ENCODE measurements at regions not wholly inside any gene's neighbourhood (a gene's known extent, or its start where the extent isn't known, plus 50 kb on each side); places are given as distances from the start of the nearest gene placed in this dataset.

DNA sequence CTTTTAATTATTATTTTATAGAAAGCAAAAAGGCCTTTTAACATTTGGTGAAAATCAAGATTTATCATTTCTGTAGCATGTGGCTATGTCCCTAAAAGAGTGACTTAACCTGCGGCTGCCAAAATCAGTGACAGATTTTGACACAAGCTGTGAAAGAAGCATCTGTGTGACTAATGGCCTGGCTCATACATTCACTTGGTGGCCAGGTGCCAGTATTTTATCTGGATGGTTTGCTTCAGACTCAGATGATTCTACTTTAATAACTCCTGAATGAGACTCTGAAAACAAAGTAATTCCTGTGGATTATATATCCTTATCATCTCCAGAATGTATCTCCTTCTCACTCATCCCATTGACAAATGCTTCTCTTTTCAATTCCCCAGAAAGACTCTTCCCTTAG lies 103.0 kb downstream of the FSCB start:
- Histone ChIP-seq H3K4me1 (ENCODE audit: control insufficient read depth in 2 of 3, insufficient read depth in 2 of 3, low read depth in 1 of 3, low read length in 3 of 3) (no peaks in the 10 kb centered on the region), H3K36me3 (ENCODE audit: control insufficient read depth in 2 of 3, insufficient read depth in 3 of 3, low read length in 3 of 3) (no peaks in the 10 kb centered on the region), H3K9ac (ENCODE audit: low read length in 3 of 3) (no peak overlapping the region), H3K4me3 (ENCODE audit: low read length in 3 of 3) (no peak overlapping the region), H3K27ac (ENCODE audit: low read depth in 2 of 2, low read length in 2 of 2) (no peak overlapping the region), H3K27me3 (ENCODE audit: control insufficient read depth, insufficient read depth, low read length) (no peaks in the 10 kb centered on the region), H3K9me3 (ENCODE audit: control insufficient read depth in 2 of 3, insufficient read depth in 1 of 3, low read length in 3 of 3) (peaks cover 0 to 1% (median 0%) of the 10 kb centered on the region in 3 donors)
- intact Hi-C loops (cut with DNase I), result no loop called here
- DNase-seq, result no peak
- FAIRE-seq, result no peak
- TF ChIP-seq, protein P1, sequence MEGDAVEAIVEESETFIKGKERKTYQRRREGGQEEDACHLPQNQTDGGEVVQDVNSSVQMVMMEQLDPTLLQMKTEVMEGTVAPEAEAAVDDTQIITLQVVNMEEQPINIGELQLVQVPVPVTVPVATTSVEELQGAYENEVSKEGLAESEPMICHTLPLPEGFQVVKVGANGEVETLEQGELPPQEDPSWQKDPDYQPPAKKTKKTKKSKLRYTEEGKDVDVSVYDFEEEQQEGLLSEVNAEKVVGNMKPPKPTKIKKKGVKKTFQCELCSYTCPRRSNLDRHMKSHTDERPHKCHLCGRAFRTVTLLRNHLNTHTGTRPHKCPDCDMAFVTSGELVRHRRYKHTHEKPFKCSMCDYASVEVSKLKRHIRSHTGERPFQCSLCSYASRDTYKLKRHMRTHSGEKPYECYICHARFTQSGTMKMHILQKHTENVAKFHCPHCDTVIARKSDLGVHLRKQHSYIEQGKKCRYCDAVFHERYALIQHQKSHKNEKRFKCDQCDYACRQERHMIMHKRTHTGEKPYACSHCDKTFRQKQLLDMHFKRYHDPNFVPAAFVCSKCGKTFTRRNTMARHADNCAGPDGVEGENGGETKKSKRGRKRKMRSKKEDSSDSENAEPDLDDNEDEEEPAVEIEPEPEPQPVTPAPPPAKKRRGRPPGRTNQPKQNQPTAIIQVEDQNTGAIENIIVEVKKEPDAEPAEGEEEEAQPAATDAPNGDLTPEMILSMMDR (IDR thresholded peaks at IDR 0.05; ENCODE audit: borderline replicate concordance, extremely low read depth, insufficient read depth), result no peak

DNA sequence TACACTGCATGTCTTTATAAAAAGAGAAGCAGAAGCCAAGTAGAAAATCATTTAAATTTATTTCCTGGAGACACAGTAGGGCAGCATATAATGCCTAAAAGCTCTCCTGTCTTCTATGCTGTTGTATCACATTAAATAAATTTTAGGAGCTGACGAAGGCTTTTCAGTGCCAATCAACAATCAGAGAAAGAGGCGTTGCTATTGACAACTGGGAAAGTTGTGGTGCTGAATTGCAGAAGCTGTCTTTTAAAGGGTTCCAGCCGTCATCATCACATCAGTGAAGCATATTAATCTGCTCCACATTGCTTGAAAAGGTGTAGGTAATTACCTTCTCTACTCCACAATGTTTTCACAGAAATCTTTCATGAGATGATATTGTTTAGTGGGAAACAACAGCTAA lies 103.9 kb downstream of the FSCB start:
- H3K4me3 ChIP-seq (ENCODE audit: low read length in 3 of 3), result no peak overlapping the region

DNA sequence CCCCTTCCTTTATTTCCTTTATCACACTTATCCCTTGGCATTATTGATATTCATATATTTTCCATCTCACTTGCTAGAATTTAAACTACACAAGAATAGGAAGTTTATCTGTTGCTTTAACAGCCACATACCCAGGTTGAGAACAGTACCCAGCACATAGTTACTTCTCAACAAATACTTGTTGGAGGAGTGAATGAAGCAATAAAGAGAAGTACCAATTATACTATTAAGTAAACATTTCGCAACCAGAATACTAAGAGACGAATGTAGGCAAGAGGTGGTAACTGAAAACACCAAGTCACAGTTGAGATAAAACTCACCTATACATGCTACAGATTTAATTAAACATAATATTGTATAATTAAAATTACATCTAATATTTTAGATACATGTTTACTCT lies 110.9 kb downstream of the FSCB start:
- TF ChIP-seq, protein P1 (IDR thresholded peaks at IDR 0.05; ENCODE audit: borderline replicate concordance, extremely low read depth, insufficient read depth), result no peak
- Histone ChIP-seq H3K27ac (ENCODE audit: low read depth in 2 of 2, low read length in 2 of 2) (no peak overlapping the region), H3K9me3 (ENCODE audit: control insufficient read depth in 2 of 3, insufficient read depth in 1 of 3, low read length in 3 of 3) (peaks cover 0 to 4% (median 1%) of the 10 kb centered on the region in 3 donors), H3K4me1 (ENCODE audit: control insufficient read depth in 2 of 3, insufficient read depth in 2 of 3, low read depth in 1 of 3, low read length in 3 of 3) (no peaks in the 10 kb centered on the region), H3K9ac (ENCODE audit: low read length in 3 of 3) (no peak overlapping the region), H3K4me3 (ENCODE audit: low read length in 3 of 3) (no peak overlapping the region), H3K36me3 (ENCODE audit: control insufficient read depth in 2 of 3, insufficient read depth in 3 of 3, low read length in 3 of 3) (no peaks in the 10 kb centered on the region), H3K27me3 (ENCODE audit: control insufficient read depth, insufficient read depth, low read length) (no peaks in the 10 kb centered on the region)
- DNase-seq (no peak), FAIRE-seq (no peak)
- intact Hi-C loops (cut with DNase I), result no loop called here

More for the DNA sequence above, 103.9 kb downstream of the FSCB start:
- Histone ChIP-seq H3K9ac (ENCODE audit: low read length in 3 of 3) (no peak overlapping the region), H3K27me3 (ENCODE audit: control insufficient read depth, insufficient read depth, low read length) (no peaks in the 10 kb centered on the region), H3K36me3 (ENCODE audit: control insufficient read depth in 2 of 3, insufficient read depth in 3 of 3, low read length in 3 of 3) (no peaks in the 10 kb centered on the region), H3K4me1 (ENCODE audit: control insufficient read depth in 2 of 3, insufficient read depth in 2 of 3, low read depth in 1 of 3, low read length in 3 of 3) (no peaks in the 10 kb centered on the region), H3K27ac (ENCODE audit: low read depth in 2 of 2, low read length in 2 of 2) (no peak overlapping the region), H3K9me3 (ENCODE audit: control insufficient read depth in 2 of 3, insufficient read depth in 1 of 3, low read length in 3 of 3) (peaks cover 0 to 1% (median 0%) of the 10 kb centered on the region in 3 donors)
- TF ChIP-seq, protein P1 (IDR thresholded peaks at IDR 0.05; ENCODE audit: borderline replicate concordance, extremely low read depth, insufficient read depth), result no peak
- no peak for DNase-seq
- intact Hi-C loops (cut with DNase I), result no loop called here
- no peak for FAIRE-seq

DNA sequence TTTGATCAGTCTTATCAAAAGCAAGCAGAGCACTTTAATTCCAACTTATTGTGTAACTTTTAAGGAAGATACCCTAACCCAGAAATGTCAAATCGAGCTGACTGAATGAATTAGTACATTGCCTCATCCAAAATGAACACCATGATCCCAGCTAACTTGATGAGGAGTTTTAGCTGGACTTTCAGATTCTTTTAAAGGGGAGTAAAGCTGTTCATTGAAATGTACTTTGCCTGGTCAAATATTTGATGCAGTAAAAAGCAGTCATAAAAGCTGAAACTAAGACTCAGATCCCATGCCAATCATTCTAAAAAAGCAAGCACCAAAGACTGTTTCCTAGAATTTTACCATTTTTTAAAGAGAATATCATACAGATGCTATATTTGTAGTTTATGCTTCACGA lies 114.1 kb downstream of the FSCB start:
- no peak for DNase-seq
- intact Hi-C loops (cut with DNase I), result no loop called here
- Histone ChIP-seq H3K9ac (ENCODE audit: low read length in 3 of 3) (no peak overlapping the region), H3K27me3 (ENCODE audit: control insufficient read depth, insufficient read depth, low read length) (no peaks in the 10 kb centered on the region), H3K4me3 (ENCODE audit: low read length in 3 of 3) (no peak overlapping the region), H3K9me3 (ENCODE audit: control insufficient read depth in 2 of 3, insufficient read depth in 1 of 3, low read length in 3 of 3) (peaks cover 0 to 4% (median 0%) of the 10 kb centered on the region in 3 donors), H3K27ac (ENCODE audit: low read depth in 2 of 2, low read length in 2 of 2) (no peak overlapping the region), H3K4me1 (ENCODE audit: control insufficient read depth in 2 of 3, insufficient read depth in 2 of 3, low read depth in 1 of 3, low read length in 3 of 3) (no peaks in the 10 kb centered on the region), H3K36me3 (ENCODE audit: control insufficient read depth in 2 of 3, insufficient read depth in 3 of 3, low read length in 3 of 3) (no peaks in the 10 kb centered on the region)
- FAIRE-seq, result no peak
- TF ChIP-seq, protein P1 (IDR thresholded peaks at IDR 0.05; ENCODE audit: borderline replicate concordance, extremely low read depth, insufficient read depth), result no peak

Measured in kidney (tissue), 13 donors.